ENCODE measurements at regions not wholly inside any gene's neighbourhood (a gene's known extent, or its start where the extent isn't known, plus 50 kb on each side); places are given as distances from the start of the nearest gene placed in this dataset.

DNA sequence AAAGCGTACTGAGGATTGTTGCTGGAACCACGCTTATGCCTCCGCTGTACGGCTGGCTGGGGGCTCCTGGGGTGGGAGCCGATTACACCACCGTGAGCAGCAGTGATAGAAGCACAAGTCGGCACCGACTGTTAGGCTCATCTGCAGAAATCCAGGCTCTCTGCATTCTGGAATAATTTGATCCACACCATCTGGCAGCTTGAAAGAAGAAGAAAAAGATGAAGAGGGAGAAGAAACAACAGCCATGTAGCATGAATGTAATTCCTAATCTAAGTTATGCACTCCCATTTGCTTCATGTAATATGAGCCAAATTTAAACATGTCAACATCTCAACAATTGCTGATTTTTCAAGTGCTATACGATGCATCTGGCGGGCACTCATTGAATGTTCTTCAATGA lies 84.6 kb upstream of the DHX15 start:
- TF ChIP-seq FOXP2 (optimal IDR thresholded peaks at IDR 0.05; ENCODE audit: borderline replicate concordance, extremely low read depth, extremely low read length, insufficient read depth) (no peak), TAF1 (IDR thresholded peaks at IDR 0.05; ENCODE audit: borderline replicate concordance, insufficient read depth, low read length) (no peak), POLR2AphosphoS5 (IDR thresholded peaks at IDR 0.05; ENCODE audit: low read depth, low read length) (no peak), SIN3A (IDR thresholded peaks at IDR 0.05; ENCODE audit: borderline replicate concordance, insufficient read depth, low read length) (no peak)
- TF ChIP-seq, protein P1, sequence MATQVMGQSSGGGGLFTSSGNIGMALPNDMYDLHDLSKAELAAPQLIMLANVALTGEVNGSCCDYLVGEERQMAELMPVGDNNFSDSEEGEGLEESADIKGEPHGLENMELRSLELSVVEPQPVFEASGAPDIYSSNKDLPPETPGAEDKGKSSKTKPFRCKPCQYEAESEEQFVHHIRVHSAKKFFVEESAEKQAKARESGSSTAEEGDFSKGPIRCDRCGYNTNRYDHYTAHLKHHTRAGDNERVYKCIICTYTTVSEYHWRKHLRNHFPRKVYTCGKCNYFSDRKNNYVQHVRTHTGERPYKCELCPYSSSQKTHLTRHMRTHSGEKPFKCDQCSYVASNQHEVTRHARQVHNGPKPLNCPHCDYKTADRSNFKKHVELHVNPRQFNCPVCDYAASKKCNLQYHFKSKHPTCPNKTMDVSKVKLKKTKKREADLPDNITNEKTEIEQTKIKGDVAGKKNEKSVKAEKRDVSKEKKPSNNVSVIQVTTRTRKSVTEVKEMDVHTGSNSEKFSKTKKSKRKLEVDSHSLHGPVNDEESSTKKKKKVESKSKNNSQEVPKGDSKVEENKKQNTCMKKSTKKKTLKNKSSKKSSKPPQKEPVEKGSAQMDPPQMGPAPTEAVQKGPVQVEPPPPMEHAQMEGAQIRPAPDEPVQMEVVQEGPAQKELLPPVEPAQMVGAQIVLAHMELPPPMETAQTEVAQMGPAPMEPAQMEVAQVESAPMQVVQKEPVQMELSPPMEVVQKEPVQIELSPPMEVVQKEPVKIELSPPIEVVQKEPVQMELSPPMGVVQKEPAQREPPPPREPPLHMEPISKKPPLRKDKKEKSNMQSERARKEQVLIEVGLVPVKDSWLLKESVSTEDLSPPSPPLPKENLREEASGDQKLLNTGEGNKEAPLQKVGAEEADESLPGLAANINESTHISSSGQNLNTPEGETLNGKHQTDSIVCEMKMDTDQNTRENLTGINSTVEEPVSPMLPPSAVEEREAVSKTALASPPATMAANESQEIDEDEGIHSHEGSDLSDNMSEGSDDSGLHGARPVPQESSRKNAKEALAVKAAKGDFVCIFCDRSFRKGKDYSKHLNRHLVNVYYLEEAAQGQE (IDR thresholded peaks at IDR 0.05; ENCODE audit: insufficient read depth in 1 of 2, low read depth in 2 of 2, low read length in 2 of 2), result no peak

Measured in PFSK-1 (cell line).